ENCODE measurements at regions not wholly inside any gene's neighbourhood (a gene's known extent, or its start where the extent isn't known, plus 50 kb on each side); places are given as distances from the start of the nearest gene placed in this dataset.

- Histone ChIP-seq H3K9me3 (no peaks in the 10 kb centered on the region), H3K27ac (no peak overlapping the region), H3K36me3 (no peaks in the 10 kb centered on the region), H3K9ac (ENCODE audit: low read depth in 2 of 2, low read length in 2 of 2) (no peak overlapping the region), H3K4me1 (no peaks in the 10 kb centered on the region), H3K27me3 (no peaks in the 10 kb centered on the region), H3K4me3 (no peak overlapping the region)
- TF ChIP-seq, protein P1, sequence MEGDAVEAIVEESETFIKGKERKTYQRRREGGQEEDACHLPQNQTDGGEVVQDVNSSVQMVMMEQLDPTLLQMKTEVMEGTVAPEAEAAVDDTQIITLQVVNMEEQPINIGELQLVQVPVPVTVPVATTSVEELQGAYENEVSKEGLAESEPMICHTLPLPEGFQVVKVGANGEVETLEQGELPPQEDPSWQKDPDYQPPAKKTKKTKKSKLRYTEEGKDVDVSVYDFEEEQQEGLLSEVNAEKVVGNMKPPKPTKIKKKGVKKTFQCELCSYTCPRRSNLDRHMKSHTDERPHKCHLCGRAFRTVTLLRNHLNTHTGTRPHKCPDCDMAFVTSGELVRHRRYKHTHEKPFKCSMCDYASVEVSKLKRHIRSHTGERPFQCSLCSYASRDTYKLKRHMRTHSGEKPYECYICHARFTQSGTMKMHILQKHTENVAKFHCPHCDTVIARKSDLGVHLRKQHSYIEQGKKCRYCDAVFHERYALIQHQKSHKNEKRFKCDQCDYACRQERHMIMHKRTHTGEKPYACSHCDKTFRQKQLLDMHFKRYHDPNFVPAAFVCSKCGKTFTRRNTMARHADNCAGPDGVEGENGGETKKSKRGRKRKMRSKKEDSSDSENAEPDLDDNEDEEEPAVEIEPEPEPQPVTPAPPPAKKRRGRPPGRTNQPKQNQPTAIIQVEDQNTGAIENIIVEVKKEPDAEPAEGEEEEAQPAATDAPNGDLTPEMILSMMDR (IDR thresholded peaks at IDR 0.05), result no peak
- DNase-seq, result no peak
- intact Hi-C loops (cut with DNase I), result no loop called here
Measured at GRCh38 chr13:85592211-85592610, 207.0 kb downstream of the SLITRK6 start.

DNA sequence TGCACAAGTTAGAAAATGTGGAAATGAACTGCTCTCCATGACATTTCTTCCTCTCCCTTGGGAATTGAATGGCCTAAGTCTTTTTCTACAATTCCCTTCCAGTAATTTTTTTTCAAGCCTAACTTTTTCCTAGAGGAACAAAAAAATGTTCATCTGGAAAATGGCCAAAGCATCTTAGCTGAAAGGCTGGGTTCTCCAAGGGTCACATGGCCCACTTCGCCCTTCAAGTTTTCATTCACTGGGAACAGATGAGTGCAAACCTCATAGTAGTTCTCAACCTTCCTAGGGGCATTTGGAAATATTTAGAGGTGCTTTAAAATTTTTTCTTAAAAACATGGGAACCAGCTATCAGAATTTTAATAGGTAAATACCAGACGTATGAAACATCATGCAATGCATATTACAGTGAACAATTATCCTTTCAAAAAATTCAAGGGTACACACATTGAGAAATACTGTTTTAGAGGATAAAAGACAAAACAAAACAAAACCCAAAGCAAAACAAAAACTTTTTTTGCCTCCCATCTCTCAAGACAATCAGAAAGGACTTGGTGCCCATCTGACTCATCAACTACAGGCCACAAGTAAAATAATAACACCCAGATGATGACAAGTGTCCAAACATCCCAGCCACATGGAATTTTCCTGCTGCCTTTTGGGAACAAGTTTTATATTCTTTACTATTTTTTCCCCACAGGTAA, 208.8 kb downstream of the SLITRK6 start:
- no peaks in the 10 kb centered on the region for H3K27me3 ChIP-seq
- no peak overlapping the region for H3K27ac ChIP-seq
- no peaks in the 10 kb centered on the region for H3K9me3 ChIP-seq
- intact Hi-C loops (cut with DNase I), result no loop called here
- H3K4me1 ChIP-seq, result no peaks in the 10 kb centered on the region
- DNase-seq, result no peak
- TF ChIP-seq, protein P1 (IDR thresholded peaks at IDR 0.05), result no peak
- no peak overlapping the region for H3K4me3 ChIP-seq
- no peaks in the 10 kb centered on the region for H3K36me3 ChIP-seq
- no peak overlapping the region for H3K9ac ChIP-seq (ENCODE audit: low read depth in 2 of 2, low read length in 2 of 2)

- no peaks in the 10 kb centered on the region for H3K36me3 ChIP-seq
- no peaks in the 10 kb centered on the region for H3K27me3 ChIP-seq
- no peak for DNase-seq
- no peak overlapping the region for H3K4me3 ChIP-seq
- H3K9ac ChIP-seq (ENCODE audit: low read depth in 2 of 2, low read length in 2 of 2), result no peak overlapping the region
- intact Hi-C loops (cut with DNase I), result no loop called here
- TF ChIP-seq, protein P1 (IDR thresholded peaks at IDR 0.05), result no peak
- no peak overlapping the region for H3K27ac ChIP-seq
- no peaks in the 10 kb centered on the region for H3K9me3 ChIP-seq
- no peaks in the 10 kb centered on the region for H3K4me1 ChIP-seq
Measured at GRCh38 chr13:85589021-85589420, 210.2 kb downstream of the SLITRK6 start.

DNA sequence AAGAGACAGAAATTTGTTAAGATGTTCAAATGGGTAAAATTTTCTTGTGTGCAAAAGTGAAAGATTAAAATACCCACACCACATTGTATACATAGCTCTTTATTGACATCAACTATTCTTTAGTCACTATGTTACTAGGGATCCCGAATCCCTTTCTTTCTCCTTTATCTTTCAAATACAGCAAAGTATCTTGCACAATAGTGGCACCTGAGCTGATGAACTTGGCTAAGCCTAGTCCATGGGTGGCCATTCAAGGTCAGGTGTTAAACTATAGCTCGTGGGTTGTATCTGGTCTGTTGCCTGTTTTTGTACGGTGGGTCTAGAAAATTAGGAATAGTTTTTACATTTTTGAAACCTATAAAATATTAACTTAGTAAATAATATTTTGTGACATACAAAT, 210.9 kb downstream of the SLITRK6 start:
- TF ChIP-seq, protein P1 (IDR thresholded peaks at IDR 0.05), result no peak
- Histone ChIP-seq H3K27me3 (no peaks in the 10 kb centered on the region), H3K36me3 (no peaks in the 10 kb centered on the region), H3K9me3 (no peaks in the 10 kb centered on the region), H3K4me3 (no peak overlapping the region), H3K9ac (ENCODE audit: low read depth in 2 of 2, low read length in 2 of 2) (no peak overlapping the region), H3K4me1 (no peaks in the 10 kb centered on the region), H3K27ac (no peak overlapping the region)
- DNase-seq, result no peak
- intact Hi-C loops (cut with DNase I), result no loop called here

DNA sequence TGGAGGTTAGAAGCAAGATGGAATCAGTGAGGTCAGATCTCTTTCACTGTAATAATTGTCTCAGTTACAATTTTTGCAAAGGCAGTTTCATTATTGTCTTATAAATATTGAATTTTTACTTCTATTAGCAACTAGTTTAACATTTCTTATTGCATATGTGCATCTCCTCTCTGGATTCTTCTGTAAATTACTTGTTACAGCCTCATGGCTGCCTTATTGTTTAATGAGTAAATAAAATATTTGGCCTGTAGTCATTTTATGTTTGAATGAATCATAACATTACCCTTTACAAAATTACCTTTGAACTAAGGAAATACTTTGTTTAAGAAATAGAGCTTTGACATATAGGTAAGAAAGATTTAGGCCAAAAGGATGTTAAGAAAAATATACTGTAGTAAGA, 212.4 kb downstream of the SLITRK6 start:
- no peak overlapping the region for H3K9ac ChIP-seq (ENCODE audit: low read depth in 2 of 2, low read length in 2 of 2)
- H3K27ac ChIP-seq, result no peak overlapping the region
- TF ChIP-seq, protein P1 (IDR thresholded peaks at IDR 0.05), result no peak
- DNase-seq, result no peak
- H3K4me3 ChIP-seq, result no peak overlapping the region
- no peaks in the 10 kb centered on the region for H3K4me1 ChIP-seq
- H3K36me3 ChIP-seq, result no peaks in the 10 kb centered on the region
- H3K9me3 ChIP-seq, result no peaks in the 10 kb centered on the region
- intact Hi-C loops (cut with DNase I), result no loop called here
- no peaks in the 10 kb centered on the region for H3K27me3 ChIP-seq
